OCI-LY7 (cell line): ENCODE measurements at regions not wholly inside any gene's neighbourhood (a gene's known extent, or its start where the extent isn't known, plus 50 kb on each side); places are given as distances from the start of the nearest gene placed in this dataset.

Experiments
- BruUV-seq: library from RNA; stranded (reverse); fragments of 400-500 nt; replicated peaks from 2 replicates; lab custom pipeline; 2021; lab: Mats Ljungman, UMichigan
- CTCF ChIA-PET: fragments of 300-600 bp; sonication (Branson Sonifier 250); formaldehyde crosslinking; loops from one replicate; lab custom pipeline; 2022; ENCODE audit warnings: antibody characterized with exemption; ENCODE audit not compliant: unreplicated experiment; lab: Charles Lee
- POLR2A ChIA-PET: fragments of 300-600 bp; sonication (Branson Sonifier 250); formaldehyde crosslinking; loops from one replicate; lab custom pipeline; 2022; ENCODE audit warnings: antibody characterized with exemption; lab: Charles Lee
- DNase-seq: peaks from one replicate; pipeline ENCODE4 v3.0.0-alpha.2; 2015; ENCODE audit warnings: low spot score
- H2AFZ ChIP-seq: fragments of 200-600 bp; sonication (generic), shearing (Covaris generic); 2 replicates; pipeline ENCODE4 v1.6.1; 2014; ENCODE audit warnings: mild to moderate bottlenecking, antibody characterized with exemption, low read length, moderate library complexity
- H3K27ac ChIP-seq: fragments of 200-600 bp; sonication (generic); 2 replicates; pipeline ENCODE4 v1.5.1; 2014; ENCODE audit warnings: mixed run types, low read depth, mild to moderate bottlenecking, moderate library complexity, low read length, inconsistent platforms; ENCODE audit not compliant: poor library complexity, severe bottlenecking
- H3K36me3 ChIP-seq: fragments of 200-600 bp; sonication (generic); 2 replicates; pipeline ENCODE4 v1.6.1; 2014; ENCODE audit warnings: mild to moderate bottlenecking, antibody characterized with exemption, low read length, moderate library complexity, mixed read lengths; ENCODE audit not compliant: insufficient read depth
- H3K4me1 ChIP-seq: fragments of 200-600 bp; sonication (generic); 2 replicates; pipeline ENCODE4 v1.5.1; 2014; ENCODE audit warnings: mild to moderate bottlenecking, low read length; ENCODE audit not compliant: insufficient read depth, poor library complexity, severe bottlenecking
- H3K4me2 ChIP-seq: fragments of 200-600 bp; sonication (generic); 2 replicates; pipeline ENCODE4 v1.6.1; 2014; ENCODE audit warnings: mild to moderate bottlenecking, low read length
- H3K4me3 ChIP-seq: fragments of 200-600 bp; sonication (generic); 2 replicates; pipeline ENCODE4 v1.5.1; 2014; ENCODE audit warnings: mild to moderate bottlenecking, low read depth, low read length; ENCODE audit not compliant: poor library complexity, severe bottlenecking
- H3K79me2 ChIP-seq: fragments of 200-600 bp; sonication (generic); 2 replicates; pipeline ENCODE4 v1.6.1; 2016; ENCODE audit warnings: low read depth, mild to moderate bottlenecking, low read length, moderate library complexity, mixed read lengths; ENCODE audit not compliant: insufficient read depth
- H3K9me2 ChIP-seq: fragments of 200-600 bp; sonication (generic); 2 replicates; pipeline ENCODE4 v1.6.1; 2016; ENCODE audit warnings: mild to moderate bottlenecking, low read length, mixed read lengths; ENCODE audit not compliant: insufficient read depth
- H3K9me3 ChIP-seq: fragments of 200-600 bp; sonication (generic); 2 replicates; pipeline ENCODE4 v1.6.1; 2014; ENCODE audit warnings: mild to moderate bottlenecking, mixed run types, low read length, mixed read lengths
- H4K20me1 ChIP-seq: fragments of 200-600 bp; sonication (generic); 2 replicates; pipeline ENCODE4 v1.6.1; 2014; ENCODE audit warnings: mild to moderate bottlenecking, antibody characterized with exemption, low read length, moderate library complexity, mixed read lengths; ENCODE audit not compliant: insufficient read depth
- EZH2phosphoT487 ChIP-seq: fragments of 200-600 bp; sonication (generic); IDR thresholded peaks from 2 replicates; pipeline ENCODE4 v1.6.1; 2018; ENCODE audit warnings: low read depth, borderline replicate concordance, mild to moderate bottlenecking, mixed run types, antibody characterized with exemption, low read length, moderate library complexity, mixed read lengths
- intact Hi-C: fragments of 100-400 bp; cut with micrococcal nuclease; formaldehyde crosslinking; loops from one replicate; pipeline ENCODE4 v1.10.0; 2022; ENCODE audit not compliant: unreplicated experiment
- TF ChIP-seq, protein P1 (sequence below): fragments of 200-600 bp; sonication (generic); conservative IDR thresholded peaks from 2 replicates; pipeline ENCODE4 v1.5.1; 2014; ENCODE audit warnings: mild to moderate bottlenecking, antibody characterized with exemption, low read length, moderate library complexity, mixed read lengths

DNA sequence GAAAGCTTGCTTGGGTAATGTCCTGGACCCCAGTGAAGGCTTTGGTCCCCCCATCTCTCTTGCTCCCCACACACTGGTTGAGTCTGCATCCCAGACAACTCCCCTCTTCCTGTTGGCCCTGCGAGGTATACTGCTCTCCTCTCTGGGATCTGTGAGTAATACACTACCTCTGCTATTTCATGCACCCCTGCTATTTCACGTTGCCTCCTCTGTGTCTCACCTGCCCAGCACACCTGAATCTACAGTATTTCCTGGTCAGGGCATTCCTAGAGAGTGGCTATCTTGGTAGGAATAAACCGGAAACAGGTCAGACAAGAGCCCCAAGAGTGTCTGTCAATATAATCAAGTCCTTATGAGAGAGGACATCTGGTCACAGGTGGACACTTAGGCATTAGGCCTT lies 114.3 kb upstream of the ODAD2 start:
- no peaks in the 10 kb centered on the region for H3K36me3 ChIP-seq
- TF ChIP-seq, protein P1, sequence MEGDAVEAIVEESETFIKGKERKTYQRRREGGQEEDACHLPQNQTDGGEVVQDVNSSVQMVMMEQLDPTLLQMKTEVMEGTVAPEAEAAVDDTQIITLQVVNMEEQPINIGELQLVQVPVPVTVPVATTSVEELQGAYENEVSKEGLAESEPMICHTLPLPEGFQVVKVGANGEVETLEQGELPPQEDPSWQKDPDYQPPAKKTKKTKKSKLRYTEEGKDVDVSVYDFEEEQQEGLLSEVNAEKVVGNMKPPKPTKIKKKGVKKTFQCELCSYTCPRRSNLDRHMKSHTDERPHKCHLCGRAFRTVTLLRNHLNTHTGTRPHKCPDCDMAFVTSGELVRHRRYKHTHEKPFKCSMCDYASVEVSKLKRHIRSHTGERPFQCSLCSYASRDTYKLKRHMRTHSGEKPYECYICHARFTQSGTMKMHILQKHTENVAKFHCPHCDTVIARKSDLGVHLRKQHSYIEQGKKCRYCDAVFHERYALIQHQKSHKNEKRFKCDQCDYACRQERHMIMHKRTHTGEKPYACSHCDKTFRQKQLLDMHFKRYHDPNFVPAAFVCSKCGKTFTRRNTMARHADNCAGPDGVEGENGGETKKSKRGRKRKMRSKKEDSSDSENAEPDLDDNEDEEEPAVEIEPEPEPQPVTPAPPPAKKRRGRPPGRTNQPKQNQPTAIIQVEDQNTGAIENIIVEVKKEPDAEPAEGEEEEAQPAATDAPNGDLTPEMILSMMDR: no peak
- TF ChIP-seq EZH2phosphoT487: no peak
- H2AFZ ChIP-seq: no peak overlapping the region
- no peaks in the 10 kb centered on the region for H3K4me1 ChIP-seq
- no TSS peak for BruUV-seq
- CTCF ChIA-PET: no interaction called here
- H3K9me3 ChIP-seq: no peaks in the 10 kb centered on the region
- POLR2A ChIA-PET: no interaction called here
- H3K79me2 ChIP-seq: no peaks in the 10 kb centered on the region
- no peaks in the 10 kb centered on the region for H4K20me1 ChIP-seq
- H3K4me3 ChIP-seq: no peak overlapping the region
- H3K4me2 ChIP-seq: no peak overlapping the region
- no peak for DNase-seq
- H3K9me2 ChIP-seq: no peaks in the 10 kb centered on the region
- H3K27ac ChIP-seq: no peak overlapping the region
- intact Hi-C loops: no loop called here

DNA sequence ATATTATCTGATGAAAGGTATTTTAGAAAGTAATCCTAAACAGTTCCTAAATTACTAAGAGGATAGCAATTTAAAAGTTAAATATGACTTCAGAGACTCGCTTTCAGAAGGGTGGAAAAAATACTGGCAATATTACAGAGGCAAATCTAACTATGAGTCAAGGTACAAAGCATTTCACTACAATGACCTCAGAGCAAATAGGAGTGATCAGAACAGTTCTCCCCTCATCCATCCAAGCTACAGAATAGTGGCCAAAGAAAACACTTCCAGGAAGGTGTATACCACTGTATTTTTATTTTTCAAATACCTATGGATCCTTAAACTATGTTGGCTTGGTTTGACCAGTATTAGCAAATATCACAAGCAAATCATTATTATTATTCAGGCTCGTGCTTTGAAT lies 112.8 kb upstream of the ODAD2 start:
- no peaks in the 10 kb centered on the region for H3K9me2 ChIP-seq
- no peaks in the 10 kb centered on the region for H4K20me1 ChIP-seq
- H3K27ac ChIP-seq: no peak overlapping the region
- no peak overlapping the region for H3K4me2 ChIP-seq
- no peaks in the 10 kb centered on the region for H3K36me3 ChIP-seq
- ChIA-PET CTCF (no interaction called here), POLR2A (no interaction called here)
- no peaks in the 10 kb centered on the region for H3K79me2 ChIP-seq
- DNase-seq: no peak
- no TSS peak for BruUV-seq
- intact Hi-C loops: no loop called here
- no peaks in the 10 kb centered on the region for H3K4me1 ChIP-seq
- H2AFZ ChIP-seq: no peak overlapping the region
- H3K4me3 ChIP-seq: no peak overlapping the region
- TF ChIP-seq, protein P1: no peak
- no peak for TF ChIP-seq EZH2phosphoT487
- H3K9me3 ChIP-seq: no peaks in the 10 kb centered on the region

DNA sequence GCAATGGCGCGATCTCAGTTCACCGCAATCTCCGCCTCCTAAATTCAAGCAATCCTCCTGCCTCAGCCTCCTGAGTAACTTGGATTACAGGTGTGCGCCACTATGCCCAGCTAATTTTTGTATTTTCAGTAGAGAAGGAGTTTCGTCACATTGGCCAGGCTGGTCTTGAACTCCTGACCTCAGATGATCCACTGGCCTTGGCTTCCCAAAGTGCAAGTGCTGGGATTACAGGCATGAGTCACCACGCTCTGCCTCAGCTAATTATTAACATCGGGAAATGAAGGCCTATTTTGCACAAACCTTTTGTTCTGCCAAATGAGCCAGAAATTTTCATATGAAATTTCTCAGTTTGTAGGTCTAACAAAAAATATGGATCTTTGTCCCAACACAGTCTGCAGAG lies 106.7 kb upstream of the ODAD2 start:
- no peaks in the 10 kb centered on the region for H3K4me1 ChIP-seq
- no peak overlapping the region for H3K27ac ChIP-seq
- no TSS peak for BruUV-seq
- intact Hi-C loops: no loop called here
- POLR2A ChIA-PET: interaction anchor here (0.6 kb wide), 1 partner anchor 141 kb away, joined by 3 read pairs; no protein-coding TSS in a partner anchor
- no peak overlapping the region for H2AFZ ChIP-seq
- no peaks in the 10 kb centered on the region for H3K36me3 ChIP-seq
- DNase-seq: no peak
- H4K20me1 ChIP-seq: no peaks in the 10 kb centered on the region
- H3K79me2 ChIP-seq: no peaks in the 10 kb centered on the region
- no peak overlapping the region for H3K4me2 ChIP-seq
- CTCF ChIA-PET: no interaction called here
- no peaks in the 10 kb centered on the region for H3K9me2 ChIP-seq
- TF ChIP-seq, protein P1: no peak
- TF ChIP-seq EZH2phosphoT487: no peak
- H3K9me3 ChIP-seq: no peaks in the 10 kb centered on the region
- no peak overlapping the region for H3K4me3 ChIP-seq
